ENCODE measurements at regions not wholly inside any gene's neighbourhood (a gene's known extent, or its start where the extent isn't known, plus 50 kb on each side); places are given as distances from the start of the nearest gene placed in this dataset.
"Not testable (repeated sequence)": the region's sequence is repeated elsewhere in the genome, so short reads cannot be mapped to it uniquely, and the experiment has no call there.

DNA sequence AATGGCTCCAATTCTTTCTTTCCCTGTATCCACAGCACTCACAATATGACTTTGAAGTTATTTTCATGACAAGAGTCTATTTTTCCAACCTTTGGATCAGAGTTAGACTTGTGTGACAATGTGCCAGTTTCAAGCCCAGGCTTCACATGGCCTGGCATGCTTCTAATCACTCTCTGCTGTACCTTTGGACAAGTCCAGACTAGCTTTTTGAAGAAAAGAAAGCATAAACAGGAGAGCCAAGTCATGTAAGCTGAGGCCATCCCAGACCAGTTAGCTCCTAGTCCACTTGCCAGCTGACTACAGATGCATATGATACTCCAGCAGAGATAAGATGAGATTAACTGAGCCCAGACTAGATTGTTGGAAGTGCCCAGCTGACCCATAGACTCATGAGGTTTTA is 513.6 kb upstream of the C9orf72 start:
- no peak for DNase-seq

- no peak for DNase-seq
These were observed 520.0 kb upstream of the C9orf72 start for GRCh38 chr9:28092981-28093936.

DNA sequence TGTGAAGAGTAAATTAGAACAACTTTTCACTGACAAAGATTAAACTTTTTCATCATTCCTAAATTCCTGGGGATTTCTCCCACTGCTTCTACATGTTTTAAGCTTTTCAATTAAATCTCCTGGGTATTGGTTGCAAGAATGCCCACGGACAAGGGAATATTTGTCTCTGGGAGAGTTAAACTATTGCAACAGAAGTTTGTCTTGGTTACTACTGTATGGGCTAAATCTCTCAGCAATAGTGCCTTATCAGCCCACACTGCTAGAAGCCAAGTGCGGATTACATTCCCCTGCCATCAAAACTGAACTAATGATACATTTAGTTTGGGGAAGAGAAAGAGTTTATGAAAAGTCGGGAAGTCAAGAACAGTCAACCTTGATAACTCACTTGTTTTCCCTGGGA is 528.2 kb upstream of the C9orf72 start:
- DNase-seq: no peak

GRCh38 chr9:28105001-28105400 is 531.7 kb upstream of the C9orf72 start:
- DNase-seq: no peak

DNA sequence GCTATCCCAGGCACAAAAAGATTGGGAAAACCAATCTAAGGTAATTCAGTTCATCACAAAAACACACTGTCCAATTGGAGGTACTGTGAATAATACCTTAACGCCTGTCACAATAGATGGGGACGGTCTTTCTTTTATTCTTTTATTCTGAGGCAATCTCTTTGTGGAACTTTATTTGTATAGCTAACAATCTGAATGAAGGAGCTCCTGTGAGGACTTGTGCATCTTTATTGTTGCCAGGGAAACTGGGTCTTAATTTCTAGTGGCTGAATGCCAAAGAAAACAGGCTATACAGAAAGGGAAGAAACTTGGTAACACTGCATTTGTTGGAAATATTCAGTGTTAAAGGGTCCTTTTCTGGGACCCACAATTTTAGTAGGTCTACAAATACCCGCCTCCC is 546.9 kb upstream of the C9orf72 start:
- no peak for DNase-seq

GRCh38 chr9:28120626-28121025 is 547.3 kb upstream of the C9orf72 start:
- no peak for DNase-seq

GRCh38 chr9:28121366-28121765 is 548.1 kb upstream of the C9orf72 start:
- DNase-seq: no peak

DNA sequence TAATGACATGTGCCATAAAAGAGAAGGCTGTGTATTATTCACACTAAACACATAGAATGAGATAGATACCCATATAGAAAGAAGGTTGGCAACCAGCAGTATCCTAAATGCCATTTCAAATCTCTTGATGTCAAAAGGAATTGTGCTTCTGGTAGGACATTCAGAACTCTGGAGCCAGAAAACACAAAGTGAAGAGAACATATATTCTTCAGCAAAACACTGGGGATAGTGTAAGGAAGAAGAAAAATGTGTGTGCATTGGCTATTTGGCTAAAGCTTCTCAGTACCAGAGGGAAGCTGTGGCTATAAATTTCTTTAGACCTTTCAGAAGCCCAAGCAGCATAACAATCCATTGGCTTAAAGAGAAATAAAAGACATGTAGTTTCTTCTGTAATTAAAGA is 551.6 kb upstream of the C9orf72 start:
- DNase-seq: no peak

- DNase-seq: no peak
These were observed 553.8 kb upstream of the C9orf72 start for GRCh38 chr9:28127101-28127500.

DNA sequence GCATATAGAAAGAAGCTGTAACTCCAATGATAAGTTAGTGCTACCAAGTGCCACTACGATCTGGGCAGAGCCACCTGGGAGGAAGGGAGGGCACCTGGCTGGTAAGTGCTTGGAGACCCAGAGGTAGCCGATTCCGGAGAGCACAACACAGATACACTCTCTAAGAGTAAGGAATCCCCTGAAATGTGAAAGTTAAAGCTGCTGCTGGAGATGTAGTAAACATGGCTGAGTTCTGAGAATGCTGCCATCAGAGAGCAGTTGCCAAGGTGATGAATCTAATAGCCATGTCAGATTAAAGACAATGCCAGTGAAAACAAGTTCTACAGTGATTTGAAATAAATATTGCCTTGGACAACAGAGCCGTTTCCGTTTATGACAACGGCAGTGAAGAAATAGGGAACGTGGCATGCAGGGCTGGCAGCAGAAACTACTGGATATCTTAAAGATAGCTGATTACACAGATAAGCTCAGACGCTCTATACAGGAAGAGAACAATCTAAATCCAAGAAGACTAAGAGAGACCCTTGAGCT is 561.2 kb upstream of the C9orf72 start:
- DNase-seq: no peak

GRCh38 chr9:28135549-28135948 is 562.3 kb upstream of the C9orf72 start:
- DNase-seq: no peak

- no peak for DNase-seq
These were observed 562.8 kb upstream of the C9orf72 start for GRCh38 chr9:28136113-28136512.

GRCh38 chr9:28147430-28147829 is 574.1 kb upstream of the C9orf72 start:
- DNase-seq: not testable (repeated sequence)

- not testable (repeated sequence) for DNase-seq
These were observed 574.8 kb upstream of the C9orf72 start for GRCh38 chr9:28147923-28148597.

DNA sequence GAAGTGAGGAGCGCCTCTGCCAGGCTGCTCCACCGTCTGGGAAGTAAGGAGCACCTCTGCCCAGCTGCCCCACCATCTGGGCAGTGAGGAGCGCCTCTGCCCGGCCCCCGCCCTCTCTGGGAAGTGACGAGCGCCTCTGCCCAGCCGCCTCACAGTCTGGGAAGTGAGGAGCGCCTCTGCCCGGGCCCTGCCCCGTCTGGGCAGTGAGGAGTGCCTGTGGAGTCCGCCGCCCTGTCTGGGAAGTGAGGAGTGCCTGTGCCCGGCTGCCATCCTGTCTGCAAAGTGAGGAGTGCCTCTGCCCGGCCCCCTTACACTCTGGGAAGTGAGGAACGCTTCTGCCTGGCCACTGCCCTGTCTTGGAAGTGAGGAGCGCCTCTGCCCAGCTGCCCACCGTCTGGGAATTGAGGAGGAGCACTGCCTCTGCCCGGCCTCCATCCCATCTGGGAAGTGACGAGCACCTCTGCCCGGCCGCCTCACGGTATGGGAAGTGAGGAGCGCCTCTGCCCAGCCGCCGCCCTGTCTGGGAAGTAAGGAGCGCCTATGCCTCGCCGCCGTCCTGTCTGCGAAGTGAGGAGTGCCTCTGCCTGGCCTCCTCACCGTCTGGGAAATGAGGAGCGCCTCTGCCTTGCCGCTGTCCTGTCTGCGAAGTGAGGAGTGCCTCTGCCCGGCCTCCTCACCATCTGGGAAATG is 576.2 kb upstream of the C9orf72 start:
- not testable (repeated sequence) for DNase-seq

DNA sequence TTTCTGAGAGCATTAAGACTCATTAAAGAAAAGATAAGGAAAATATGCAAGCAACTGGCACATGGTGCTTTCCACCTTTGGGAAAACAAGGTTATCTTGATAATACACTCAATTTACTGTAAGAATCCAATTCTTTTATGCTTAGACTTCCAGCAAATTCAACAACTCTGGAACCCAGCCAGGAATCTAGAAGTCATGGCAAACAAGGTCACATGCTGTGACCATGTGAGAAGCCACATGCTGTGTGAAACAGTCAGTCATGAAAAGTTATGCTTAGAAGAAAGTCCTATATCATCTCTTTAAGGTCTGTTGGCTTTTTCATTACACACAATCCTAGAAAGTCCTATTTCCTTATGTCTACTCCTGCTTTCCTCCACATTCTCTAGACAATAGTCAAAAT is 581.8 kb upstream of the C9orf72 start:
- no peak for DNase-seq

DNA sequence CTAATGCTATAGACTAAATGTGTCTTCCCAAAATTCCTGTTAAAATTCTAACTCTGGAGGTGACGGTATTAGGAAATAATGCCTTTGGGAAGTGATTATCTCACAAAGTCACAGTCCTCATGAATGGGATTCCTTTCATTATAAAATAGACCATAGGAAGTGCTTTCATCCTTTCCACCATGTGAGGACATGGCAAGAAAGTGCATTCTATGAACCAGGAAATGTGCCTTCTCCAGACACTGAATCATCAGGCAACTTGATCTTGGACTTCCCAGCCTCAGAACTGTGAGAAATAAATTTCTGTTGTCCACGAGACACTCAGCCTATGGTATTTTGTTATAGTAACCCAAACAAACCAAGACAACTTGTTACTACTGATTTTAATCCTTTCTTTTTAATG is 582.4 kb upstream of the C9orf72 start:
- no peak for DNase-seq

GRCh38 chr9:28158451-28158850 is 585.2 kb upstream of the C9orf72 start:
- DNase-seq: no peak

DNA sequence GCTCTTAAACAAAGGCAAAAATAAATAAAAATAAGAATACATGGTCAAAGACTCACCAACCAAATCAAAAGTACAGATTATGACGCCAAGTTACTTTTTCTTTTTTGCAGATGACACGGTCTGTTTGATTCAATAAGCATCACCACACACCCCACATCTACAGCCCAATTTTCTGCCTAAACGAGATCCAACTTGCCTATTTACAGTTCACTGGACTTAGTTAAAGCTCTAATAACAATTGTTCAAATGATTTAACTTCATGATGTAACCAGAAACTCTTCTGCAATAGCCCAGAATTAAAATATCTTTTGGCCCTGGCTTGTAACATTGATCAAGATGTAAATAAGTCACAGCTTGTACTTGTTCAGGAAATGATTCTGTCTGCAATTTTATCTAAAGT is 590.3 kb upstream of the C9orf72 start:
- no peak for DNase-seq

DNA sequence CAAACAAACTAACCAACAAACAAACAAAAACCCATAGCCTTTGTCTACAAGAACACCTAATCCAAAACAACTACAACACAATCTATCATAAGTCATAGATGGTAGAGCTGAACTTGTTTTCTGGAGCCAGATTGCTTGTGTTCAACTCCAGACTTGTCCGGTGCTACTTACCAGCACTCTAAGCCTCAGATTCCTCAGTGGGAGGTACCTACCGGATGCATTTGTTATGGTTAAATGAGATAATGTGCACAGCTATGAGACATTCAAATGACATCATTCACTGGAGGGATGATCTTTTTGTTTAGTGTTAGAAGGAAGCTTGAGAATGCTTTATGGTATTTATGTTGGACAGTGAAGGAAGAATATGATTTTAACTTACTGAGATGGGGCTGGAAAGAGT is 592.9 kb upstream of the C9orf72 start:
- DNase-seq: no peak

GRCh38 chr9:28177142-28177541 is 603.9 kb upstream of the C9orf72 start:
- no peak for DNase-seq

DNA sequence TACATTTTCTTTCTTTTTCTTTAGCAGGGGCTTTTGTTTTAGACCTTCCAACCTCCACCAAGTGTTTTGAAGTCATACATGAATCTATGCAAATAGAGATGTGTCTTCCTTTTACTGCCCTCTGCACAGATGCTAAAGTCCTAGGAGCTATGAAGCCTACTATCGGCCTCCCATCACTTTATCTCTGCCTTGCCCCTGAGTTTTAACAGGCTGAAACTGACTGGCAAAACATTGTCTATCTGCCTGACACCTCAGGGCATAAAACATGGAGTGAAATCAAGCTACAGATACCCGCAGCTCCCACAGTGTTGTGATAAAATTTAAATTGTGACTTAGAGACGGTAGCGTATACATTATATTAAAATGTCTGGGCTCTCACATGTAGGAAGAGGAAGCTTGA is 604.6 kb upstream of the C9orf72 start:
- DNase-seq: no peak

All from nucleus accumbens (tissue), 56 donors.